Osteoblast (primary cell): ENCODE measurements at regions not wholly inside any gene's neighbourhood (a gene's known extent, or its start where the extent isn't known, plus 50 kb on each side); places are given as distances from the start of the nearest gene placed in this dataset.

Source experiments
- DNase-seq: peaks from one replicate; pipeline ENCODE4 v3.0.0; 2011; ENCODE audit warnings: low spot score, mixed read lengths; ENCODE audit not compliant: insufficient read length; ENCODE audit errors: missing footprints
- H2AFZ ChIP-seq: 2 replicates; pipeline ENCODE4 v1.6.0; 2011; ENCODE audit warnings: mild to moderate bottlenecking, low read length
- H3K27ac ChIP-seq: 2 replicates; pipeline ENCODE4 v1.5.1; 2011; ENCODE audit warnings: mild to moderate bottlenecking, low read depth, low read length, moderate library complexity
- H3K27me3 ChIP-seq: 2 replicates; pipeline ENCODE4 v1.6.0; 2012; ENCODE audit warnings: mild to moderate bottlenecking, control low read depth, inconsistent platforms, low read length, moderate library complexity; ENCODE audit not compliant: insufficient read depth
- H3K36me3 ChIP-seq: 2 replicates; pipeline ENCODE4 v1.5.1; 2011; ENCODE audit warnings: mild to moderate bottlenecking, low read length, control low read depth, moderate library complexity; ENCODE audit not compliant: insufficient read depth
- H3K4me1 ChIP-seq: 2 replicates; pipeline ENCODE4 v1.5.1; 2011; ENCODE audit warnings: mild to moderate bottlenecking, low read length, control low read depth, moderate library complexity; ENCODE audit not compliant: insufficient read depth
- H3K4me2 ChIP-seq: 2 replicates; pipeline ENCODE4 v1.6.0; 2011; ENCODE audit warnings: mild to moderate bottlenecking, low read length; ENCODE audit not compliant: insufficient read depth
- H3K4me3 ChIP-seq: fragments of 200-600 bp; sonication (generic); 3 replicates; pipeline ENCODE4 v1.5.1; 2012; ENCODE audit warnings: mild to moderate bottlenecking, low read length, inconsistent platforms; ENCODE audit not compliant: insufficient read depth
- H3K79me2 ChIP-seq: 2 replicates; pipeline ENCODE4 v1.6.0; 2012; ENCODE audit warnings: mild to moderate bottlenecking, low read length, control low read depth, inconsistent platforms; ENCODE audit not compliant: insufficient read depth
- H3K9me3 ChIP-seq: 2 replicates; pipeline ENCODE4 v1.5.1; 2011; ENCODE audit warnings: low read depth, low read length, control low read depth
- H4K20me1 ChIP-seq: 2 replicates; pipeline ENCODE4 v1.6.0; 2012; ENCODE audit warnings: mild to moderate bottlenecking, low read length, control low read depth; ENCODE audit not compliant: insufficient read depth
- TF ChIP-seq, protein P1 (sequence below): IDR thresholded peaks from 2 replicates; pipeline ENCODE4 v1.5.1; 2011; ENCODE audit warnings: mild to moderate bottlenecking, low read depth, low read length, moderate library complexity; ENCODE audit errors: extremely low read depth

DNA sequence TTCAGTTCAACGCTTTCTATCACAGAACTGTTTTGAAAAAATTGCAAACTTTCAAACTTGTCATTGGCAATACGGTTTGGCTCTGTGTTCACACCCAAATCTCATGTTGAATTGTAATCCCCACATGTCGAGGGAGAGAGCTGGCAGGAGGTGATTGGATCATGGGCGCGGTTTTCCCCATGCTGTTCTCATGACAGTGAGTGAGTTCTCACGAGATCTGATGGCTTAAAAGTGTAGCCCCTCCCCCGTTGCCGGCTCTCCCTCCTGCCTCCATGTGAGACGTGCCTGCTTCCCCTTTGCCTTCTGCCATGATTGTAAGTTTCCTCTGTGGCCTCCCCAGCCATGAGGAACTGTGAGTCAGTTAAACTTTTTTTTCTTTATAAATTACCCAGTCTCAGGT lies 1144.0 kb downstream of the BRD1 start:
- Histone ChIP-seq H3K27me3 (no peaks in the 10 kb centered on the region), H3K27ac (no peak overlapping the region), H3K79me2 (no peaks in the 10 kb centered on the region), H3K4me2 (no peak overlapping the region), H3K9me3 (no peaks in the 10 kb centered on the region), H3K4me3 (no peak overlapping the region), H3K4me1 (no peaks in the 10 kb centered on the region), H2AFZ (no peak overlapping the region), H4K20me1 (no peaks in the 10 kb centered on the region), H3K36me3 (no peaks in the 10 kb centered on the region)
- TF ChIP-seq, protein P1, sequence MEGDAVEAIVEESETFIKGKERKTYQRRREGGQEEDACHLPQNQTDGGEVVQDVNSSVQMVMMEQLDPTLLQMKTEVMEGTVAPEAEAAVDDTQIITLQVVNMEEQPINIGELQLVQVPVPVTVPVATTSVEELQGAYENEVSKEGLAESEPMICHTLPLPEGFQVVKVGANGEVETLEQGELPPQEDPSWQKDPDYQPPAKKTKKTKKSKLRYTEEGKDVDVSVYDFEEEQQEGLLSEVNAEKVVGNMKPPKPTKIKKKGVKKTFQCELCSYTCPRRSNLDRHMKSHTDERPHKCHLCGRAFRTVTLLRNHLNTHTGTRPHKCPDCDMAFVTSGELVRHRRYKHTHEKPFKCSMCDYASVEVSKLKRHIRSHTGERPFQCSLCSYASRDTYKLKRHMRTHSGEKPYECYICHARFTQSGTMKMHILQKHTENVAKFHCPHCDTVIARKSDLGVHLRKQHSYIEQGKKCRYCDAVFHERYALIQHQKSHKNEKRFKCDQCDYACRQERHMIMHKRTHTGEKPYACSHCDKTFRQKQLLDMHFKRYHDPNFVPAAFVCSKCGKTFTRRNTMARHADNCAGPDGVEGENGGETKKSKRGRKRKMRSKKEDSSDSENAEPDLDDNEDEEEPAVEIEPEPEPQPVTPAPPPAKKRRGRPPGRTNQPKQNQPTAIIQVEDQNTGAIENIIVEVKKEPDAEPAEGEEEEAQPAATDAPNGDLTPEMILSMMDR: no peak
- DNase-seq: no peak

DNA sequence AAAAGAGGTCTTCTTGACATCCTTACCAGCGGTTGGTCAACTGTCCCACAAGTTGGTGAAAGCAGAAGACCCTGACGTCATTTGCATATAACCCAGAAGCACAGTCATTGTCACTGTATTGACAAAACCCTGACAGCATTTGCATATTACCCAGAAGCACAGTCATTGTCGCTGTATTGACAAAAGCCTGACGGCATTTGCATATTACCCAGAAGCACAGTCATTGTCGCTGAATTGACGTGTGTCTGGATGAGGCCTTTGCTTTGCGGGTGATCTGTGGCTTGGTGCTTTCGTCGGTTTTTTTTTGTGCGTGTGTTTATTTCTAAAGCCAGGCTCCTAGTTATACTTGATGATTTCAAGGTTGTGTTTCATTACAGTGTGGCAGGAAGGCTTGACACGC lies 1145.2 kb downstream of the BRD1 start:
- no peaks in the 10 kb centered on the region for H4K20me1 ChIP-seq
- no peaks in the 10 kb centered on the region for H3K4me1 ChIP-seq
- no peaks in the 10 kb centered on the region for H3K79me2 ChIP-seq
- H2AFZ ChIP-seq: no peak overlapping the region
- H3K36me3 ChIP-seq: no peaks in the 10 kb centered on the region
- DNase-seq: no peak
- H3K27me3 ChIP-seq: no peaks in the 10 kb centered on the region
- no peak overlapping the region for H3K27ac ChIP-seq
- no peak overlapping the region for H3K4me3 ChIP-seq
- no peaks in the 10 kb centered on the region for H3K9me3 ChIP-seq
- TF ChIP-seq, protein P1: no peak
- H3K4me2 ChIP-seq: no peak overlapping the region

GRCh38 chr22:48680601-48681000 lies 1147.1 kb downstream of the BRD1 start:
- no peaks in the 10 kb centered on the region for H3K9me3 ChIP-seq
- no peaks in the 10 kb centered on the region for H3K4me1 ChIP-seq
- no peaks in the 10 kb centered on the region for H3K36me3 ChIP-seq
- TF ChIP-seq, protein P1: no peak
- H4K20me1 ChIP-seq: no peaks in the 10 kb centered on the region
- DNase-seq: no peak
- H3K27ac ChIP-seq: no peak overlapping the region
- H3K4me3 ChIP-seq: no peak overlapping the region
- H2AFZ ChIP-seq: no peak overlapping the region
- H3K79me2 ChIP-seq: no peaks in the 10 kb centered on the region
- no peak overlapping the region for H3K4me2 ChIP-seq
- no peaks in the 10 kb centered on the region for H3K27me3 ChIP-seq

- Histone ChIP-seq H3K27me3 (no peaks in the 10 kb centered on the region), H3K36me3 (no peaks in the 10 kb centered on the region), H2AFZ (no peak overlapping the region), H4K20me1 (no peaks in the 10 kb centered on the region), H3K4me1 (no peaks in the 10 kb centered on the region), H3K27ac (no peak overlapping the region), H3K9me3 (no peaks in the 10 kb centered on the region), H3K4me3 (no peak overlapping the region), H3K4me2 (no peak overlapping the region), H3K79me2 (no peaks in the 10 kb centered on the region)
- TF ChIP-seq, protein P1: no peak
- DNase-seq: no peak
These were observed 1147.8 kb downstream of the BRD1 start for GRCh38 chr22:48679656-48680555.
